NOMO-1 (cell line): ENCODE measurements at regions not wholly inside any gene's neighbourhood (a gene's known extent, or its start where the extent isn't known, plus 50 kb on each side); places are given as distances from the start of the nearest gene placed in this dataset.

ENCODE experiments used
- DNase-seq, 2 experiments: peaks; one replicate each; lab custom pipeline; 2025; ENCODE audit not compliant: unreplicated experiment in 2 of 2; lab: John Stamatoyannopoulos, UW

DNA sequence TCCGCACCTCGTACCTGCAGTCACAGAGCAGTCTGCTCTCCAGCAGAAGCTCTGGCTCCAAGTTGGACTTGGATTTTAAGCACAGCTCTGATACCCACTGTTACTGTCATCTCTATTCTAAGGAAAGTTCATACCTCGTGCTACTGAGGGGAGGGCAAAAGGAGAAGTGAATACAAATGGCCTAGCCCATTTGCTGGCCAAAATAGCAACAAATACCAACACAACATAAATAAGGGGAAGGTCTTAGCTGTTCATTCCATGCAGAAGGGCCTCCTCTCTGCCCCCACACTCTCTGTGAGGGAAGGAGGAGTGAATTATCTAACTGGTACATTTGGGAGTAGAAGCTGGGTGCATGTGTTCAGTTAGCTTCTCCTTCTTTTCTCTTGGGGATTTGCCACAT lies 739.4 kb upstream of the RAB6C start:
- no peak for DNase-seq

DNA sequence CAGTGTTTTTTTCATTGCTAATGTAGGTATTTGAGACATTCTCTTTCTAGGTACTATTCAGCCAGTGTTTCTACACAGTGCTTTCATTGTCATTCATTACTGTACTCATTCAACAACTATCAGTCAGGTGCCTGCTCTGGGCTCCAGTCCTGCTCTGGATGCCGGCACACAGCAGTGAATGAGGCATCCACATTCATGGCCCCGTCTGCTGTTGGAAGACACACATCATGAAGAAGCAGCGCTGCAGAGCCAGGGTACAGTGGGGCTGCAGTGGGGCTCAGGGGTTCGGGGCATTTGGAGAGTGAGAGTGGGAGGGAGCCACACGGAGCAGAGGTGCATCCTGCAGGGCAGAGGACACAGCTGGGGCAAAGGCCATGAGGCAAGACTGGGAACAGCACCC lies 737.2 kb upstream of the RAB6C start:
- DNase-seq: no peak

DNA sequence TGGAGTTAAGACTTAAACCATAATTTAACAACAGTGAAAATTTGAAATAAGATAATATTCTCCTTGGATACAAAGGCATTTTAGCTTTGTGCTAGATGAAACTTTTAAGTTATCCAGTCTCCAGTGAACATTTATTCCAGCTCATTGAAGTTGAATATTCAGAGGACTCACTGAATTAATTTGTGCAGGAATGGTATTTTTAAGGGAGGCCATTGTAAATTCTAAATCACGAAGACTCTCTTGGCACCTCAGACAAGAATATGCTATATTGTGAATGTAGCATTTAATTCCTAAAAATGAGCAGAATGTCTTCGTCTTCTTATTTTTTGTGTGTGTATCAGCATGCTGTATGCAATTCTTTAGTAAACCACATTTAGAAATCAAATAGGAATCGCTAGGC lies 731.7 kb upstream of the RAB6C start:
- no peak for DNase-seq

DNA sequence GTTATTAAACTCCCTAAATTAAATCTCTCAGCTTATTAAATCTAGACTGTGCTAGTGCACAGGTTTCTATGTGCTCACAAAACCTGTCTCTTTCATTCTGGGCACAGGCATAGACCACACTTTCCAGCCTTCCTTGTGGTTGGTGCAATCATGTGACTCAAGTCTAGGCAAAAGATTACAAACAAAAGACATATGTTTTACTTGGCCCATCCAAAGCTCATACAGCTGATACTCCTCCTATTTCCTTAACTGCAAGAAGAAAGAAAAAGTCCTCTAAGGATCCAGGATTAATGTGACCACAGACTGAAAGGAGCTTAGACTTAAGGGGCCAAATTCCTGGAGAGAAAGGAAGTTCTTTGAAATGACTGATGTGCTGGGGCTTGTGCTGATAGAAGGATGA lies 731.3 kb upstream of the RAB6C start:
- no peak for DNase-seq

DNA sequence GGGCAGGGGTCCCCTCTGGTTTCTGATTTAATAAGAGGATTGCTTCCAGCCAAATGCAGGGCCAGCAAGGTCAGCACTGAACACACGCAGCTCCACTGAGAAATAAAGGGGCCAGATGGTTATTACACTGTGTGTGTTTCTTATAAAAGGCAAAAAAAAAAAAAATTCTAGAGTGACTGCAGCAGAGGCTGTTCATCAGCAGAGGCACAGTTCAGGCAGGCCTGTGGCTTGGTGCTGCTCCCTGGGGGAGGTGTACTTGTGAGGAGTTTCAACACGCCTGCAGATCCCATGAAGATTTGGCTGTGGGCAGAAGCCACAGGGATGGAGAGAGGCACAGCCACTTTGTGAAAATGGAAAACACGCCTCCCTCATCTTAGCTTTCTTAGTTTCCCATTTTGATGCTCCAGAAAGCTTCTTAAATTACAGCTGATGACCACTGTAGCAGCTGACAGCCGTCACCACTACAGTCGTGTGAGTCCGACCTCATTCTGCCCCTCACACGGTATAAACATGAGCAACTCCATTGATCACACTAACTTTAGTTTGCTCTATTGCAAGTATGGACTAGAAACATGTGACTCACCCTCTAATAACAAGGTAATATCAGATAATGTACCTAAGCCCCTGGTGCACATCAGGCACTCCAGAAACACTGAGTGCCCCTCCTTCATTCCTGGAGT lies 726.5 kb upstream of the RAB6C start:
- DNase-seq: no peak

DNA sequence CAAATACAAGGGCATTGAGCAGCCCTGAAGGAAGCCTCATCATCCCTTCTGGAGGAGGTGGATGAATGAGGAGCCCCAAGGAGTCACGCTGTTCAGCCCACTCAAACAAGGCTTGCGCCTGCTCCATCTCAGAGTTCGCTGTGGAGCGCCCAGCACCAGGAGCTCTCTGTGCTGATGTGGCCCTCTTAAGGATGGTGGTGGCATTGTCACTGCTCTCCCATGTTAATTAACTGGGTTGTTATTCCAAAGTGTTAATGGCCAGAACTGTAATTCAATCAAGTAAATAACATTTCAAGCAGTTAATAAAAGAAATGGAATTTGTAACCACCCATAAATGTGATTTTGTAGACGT lies 726.0 kb upstream of the RAB6C start:
- peak in 1 of 2 experiments; percentile 0 for DNase-seq

DNA sequence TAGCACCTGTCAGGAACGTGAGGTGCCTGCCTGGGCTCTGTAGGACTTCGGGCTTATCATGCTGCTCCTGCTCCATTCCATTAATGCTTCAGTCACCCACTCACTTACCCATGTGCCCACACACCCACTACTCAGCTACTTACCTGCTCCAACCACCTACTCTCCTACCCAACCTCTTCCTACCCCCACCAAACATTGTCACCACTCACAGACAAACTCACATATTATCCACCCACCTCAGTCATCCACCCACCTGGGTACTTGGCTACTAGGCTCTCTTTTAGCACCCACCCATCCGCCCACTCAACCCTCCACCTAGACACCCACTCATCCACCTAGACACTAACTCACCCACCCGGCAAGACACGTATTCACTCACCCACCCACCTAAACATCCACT lies 724.7 kb upstream of the RAB6C start:
- DNase-seq: no peak

DNA sequence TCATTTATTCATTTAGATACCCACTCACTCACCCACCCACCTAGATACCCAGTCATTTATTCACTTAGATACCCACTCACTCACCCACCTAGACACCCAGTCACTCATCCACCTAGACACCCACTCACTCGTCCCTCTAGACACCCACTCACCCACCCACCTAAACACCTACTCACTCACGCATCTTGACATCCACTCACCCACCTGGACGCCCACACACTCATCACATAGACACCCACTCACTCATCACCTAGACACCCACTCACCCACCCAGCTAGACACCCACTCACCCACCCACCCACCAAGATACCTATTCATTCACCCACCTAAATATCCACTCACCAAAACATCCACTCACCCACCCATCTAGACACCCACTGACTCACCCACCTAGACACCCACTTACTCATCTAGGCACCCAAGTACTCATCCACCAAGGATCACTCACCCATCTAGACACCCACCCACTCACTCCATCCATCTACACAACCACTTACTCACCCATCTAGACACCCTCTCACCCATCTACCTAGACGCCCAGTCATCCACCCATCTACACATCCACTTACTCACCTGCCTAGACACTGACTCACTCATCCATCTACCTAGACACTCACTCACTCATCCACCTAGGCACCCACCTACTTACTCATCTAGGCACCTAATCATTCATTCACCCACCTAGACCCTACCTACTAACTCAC lies 723.7 kb upstream of the RAB6C start:
- no peak for DNase-seq

DNA sequence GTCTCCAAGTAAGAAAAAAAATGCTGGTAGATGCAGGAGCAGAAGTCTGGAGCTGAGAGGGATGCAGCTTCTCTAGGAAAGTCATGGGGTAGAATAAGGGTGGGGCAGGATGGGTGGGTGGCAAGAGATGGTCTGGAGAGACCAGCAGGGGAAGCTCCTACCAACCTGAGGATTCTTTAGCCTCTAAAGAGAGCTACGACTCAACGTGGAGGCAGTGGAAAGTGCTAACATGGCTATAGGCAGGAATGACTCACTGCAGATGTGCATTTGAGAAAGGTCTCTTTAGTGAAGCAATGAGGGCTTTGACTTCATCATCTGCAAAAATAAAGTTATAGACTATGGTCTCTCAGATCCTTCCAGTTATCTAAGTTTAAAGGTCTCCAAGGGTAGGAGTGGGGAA lies 722.8 kb upstream of the RAB6C start:
- DNase-seq: no peak

DNA sequence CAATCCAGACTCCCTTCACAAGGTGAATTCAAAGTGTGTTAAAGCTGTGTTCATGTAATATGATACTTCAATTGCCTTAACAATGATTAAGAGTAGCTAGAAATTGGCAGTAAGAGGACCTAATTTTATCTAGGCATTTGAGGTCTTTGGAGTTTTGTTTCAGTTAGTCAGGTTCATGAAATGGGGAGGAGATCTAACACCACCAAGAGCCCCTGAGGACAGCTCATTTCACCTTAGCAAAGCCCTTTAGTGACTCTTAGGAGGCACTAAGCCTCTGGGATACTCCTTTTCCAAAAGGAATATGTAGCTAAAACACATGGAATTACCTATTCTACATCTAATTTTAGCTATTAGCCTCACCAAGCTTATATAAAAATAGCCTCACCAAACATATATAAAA lies 716.5 kb upstream of the RAB6C start:
- DNase-seq: no peak

DNA sequence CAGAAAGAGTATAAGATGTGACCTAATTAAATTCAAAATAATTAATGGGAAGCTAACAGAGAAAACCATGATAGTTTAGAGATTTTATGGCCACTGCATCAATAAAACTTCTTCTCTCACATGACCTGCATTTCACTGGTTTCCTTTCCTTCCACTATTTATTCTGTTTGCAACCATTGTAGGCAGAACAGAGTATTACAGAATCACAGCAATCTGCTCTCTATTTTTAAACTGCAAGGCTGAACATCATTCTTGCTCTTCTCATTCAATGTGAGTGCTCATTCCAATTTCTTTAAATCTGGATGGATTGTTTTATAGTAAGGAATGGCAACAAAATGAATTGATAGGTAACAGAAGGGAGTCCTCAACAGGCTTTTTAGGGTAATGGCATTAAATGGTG lies 715.5 kb upstream of the RAB6C start:
- no peak for DNase-seq

DNA sequence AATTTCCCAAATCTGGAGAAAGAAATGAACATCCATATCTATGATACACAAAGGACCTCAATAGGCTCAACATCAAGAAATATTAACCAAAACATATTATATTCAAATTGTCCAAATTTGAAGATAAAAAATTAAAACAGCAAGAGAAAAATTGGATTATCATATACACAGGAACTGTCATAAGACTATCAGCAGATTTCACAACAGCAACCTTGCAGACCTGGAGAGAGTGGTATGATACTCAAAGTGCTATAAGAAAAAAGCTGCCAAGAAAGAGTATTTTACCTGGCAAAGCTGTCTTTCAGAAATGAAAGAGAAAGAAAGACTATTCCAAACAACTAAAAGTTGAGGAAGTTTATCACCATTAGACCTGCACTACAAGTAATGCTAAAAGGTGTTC lies 711.9 kb upstream of the RAB6C start:
- DNase-seq: no peak

DNA sequence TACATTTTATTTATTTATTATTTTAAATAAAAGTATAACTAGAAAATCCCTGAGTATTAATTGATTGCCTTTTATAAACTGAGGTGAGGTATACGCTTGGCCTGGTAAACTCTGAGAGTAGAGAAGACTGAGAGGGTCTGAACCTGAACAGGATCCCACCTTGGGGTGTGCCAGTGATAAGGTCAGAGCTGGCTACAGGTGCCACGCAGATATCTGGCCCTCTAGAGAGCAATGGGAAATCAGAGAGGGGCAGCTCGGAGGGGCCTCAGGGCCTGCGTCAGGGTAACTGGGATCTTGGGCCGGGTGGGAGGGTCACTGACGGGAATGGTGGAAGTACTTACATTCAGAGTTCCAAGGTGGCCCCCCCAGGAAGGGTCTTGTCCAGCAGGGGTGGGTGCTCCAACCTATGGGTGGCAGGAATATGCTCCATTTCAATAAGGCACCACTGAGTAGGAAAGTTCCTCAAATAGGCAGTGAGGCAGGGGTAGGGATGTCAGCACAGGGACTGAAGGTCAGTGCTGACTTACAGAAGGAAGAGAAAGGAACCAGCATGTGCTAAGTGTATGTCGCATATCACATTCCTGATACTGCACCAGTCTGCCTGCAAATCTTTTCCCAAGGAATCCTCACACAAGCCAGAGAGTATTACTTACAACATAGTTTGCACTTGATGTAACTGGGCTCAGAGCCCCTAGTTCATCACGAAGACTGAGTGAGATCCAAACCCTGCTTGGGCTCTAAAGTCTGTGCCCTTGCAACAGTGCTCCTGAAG lies 706.0 kb upstream of the RAB6C start:
- no peak for DNase-seq

DNA sequence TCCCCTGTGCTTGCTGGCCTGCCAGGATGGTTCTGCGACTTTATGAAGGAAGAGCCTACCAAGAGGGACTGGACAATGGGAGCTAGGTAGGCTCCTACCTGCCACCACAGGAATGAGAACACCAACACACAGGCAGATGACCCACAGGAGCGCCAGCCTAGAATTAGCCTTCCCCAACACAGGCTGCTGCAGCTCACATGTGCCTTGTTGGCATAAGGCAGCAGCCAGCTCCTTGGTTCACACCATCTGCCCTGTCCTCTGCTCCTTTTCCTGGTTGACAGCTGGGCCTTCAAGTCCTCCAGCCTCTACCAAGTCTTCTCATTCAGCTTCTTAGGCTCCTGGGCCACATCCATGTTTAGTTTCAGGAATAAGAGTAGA lies 705.4 kb upstream of the RAB6C start:
- DNase-seq: no peak

DNA sequence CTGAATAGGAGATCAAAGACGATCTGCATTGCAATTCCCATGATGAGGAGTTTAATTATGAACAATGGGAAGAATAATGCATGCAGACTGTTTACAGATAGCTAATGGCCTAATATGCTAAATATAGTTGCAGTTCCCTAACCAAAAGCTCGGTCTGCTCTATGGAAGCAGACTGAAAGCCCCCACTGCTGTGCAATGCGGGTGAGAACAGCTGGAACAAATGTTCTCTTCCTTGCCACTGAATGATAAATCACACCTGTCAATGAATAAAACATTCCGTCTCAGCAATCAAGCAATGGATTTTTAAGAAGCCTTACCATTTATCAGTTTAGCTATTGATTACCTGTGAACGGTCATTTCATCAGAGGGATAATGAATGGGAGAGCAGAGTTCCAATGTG lies 704.5 kb upstream of the RAB6C start:
- no peak for DNase-seq

DNA sequence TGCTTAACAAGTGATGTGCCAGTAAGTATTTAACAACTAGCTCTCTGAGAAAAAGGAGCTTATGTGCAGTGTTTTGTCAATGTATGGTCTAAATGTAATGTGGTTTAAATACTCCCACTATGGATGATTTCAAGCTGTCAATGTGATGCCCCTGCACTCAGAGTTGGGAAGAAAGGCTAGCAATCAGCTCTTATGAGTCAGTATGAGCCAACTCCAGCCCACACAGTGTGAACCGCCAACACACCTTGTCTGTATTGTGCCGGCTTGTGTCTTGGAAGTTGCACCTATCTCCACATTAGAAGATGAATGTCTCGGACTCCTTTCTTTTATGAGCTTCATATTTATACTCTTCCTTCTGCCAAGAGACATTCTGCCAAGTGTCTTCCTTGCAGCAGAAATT lies 703.8 kb upstream of the RAB6C start:
- DNase-seq: no peak

DNA sequence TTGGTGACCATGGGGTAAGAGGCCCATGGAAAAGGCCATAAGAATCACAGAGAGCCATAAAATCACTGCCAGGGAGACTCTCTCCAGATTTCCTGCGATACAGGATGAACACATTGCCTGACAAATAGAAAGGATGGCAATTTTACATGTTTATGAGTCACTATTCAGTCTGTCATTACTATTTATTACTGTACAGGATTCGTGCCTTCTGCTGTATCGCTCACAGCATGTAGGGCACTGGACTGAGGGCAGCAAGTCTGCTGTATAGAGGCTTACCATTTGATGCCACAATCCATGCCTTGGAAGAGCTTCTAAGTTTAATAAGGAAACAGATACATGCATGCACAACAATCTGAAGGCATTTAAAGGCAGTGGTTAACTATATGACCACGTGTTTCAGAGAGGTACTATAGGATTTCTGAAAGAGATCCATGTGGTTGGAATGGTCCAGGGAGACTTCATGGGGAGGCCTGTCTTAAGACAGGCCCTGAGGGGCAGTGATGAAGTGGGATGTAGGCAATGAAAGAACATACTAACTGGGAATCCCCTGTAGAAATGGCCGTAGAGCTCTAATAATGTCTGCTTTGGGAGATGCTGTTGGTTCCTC lies 702.4 kb upstream of the RAB6C start:
- no peak for DNase-seq

DNA sequence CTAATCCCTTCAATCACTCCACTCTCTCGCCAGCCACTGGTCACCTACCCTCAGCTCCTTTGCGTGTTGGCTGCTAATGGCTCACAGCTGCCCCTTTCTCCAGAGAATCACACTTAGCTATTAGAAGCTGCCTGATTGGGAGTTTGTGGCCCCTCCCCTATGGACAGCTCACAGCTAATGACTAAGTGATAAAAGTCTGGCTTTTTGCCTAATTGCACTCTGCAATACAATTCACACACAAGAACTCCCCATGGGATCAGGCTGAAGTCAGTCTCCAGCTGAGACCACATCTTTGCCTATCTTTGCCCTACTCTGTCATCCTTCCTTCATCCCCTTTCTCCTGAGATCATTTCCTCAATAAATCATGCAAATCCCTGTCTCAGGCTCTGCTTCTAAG lies 701.9 kb upstream of the RAB6C start:
- no peak for DNase-seq

DNA sequence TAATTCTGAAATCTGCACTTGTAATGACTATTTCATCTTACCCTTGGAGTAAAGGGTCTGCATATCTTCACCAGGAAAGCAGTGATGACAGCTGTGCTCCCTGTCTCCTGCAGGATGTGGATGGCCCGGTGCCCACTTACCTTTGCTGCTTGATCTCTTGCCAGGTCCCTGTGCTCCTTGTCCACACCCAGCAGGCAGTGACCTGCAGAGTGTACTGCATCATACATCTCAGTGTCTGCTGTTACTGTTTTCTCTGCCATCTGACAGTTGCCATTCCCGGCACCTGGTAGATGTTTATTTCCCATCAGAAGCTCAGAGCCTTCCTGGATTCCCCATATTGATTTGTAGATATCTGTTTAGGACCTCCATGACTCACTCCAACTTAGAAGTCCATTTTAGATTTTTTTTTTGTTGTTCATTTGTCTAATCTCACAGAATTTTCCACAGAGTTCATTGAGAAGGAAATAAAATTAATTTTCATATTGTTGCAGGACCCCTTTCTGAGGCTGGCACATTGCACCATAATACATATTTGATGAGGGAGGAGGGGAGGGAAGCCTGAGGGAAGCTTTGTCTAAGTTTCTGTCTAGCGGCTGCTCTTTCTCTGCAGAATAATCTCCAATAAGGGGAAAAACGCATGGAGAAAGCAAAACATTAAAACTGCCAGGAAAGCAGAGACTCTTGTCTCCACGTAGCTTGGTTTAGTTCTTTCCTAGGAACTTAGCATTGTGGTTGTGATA lies 697.5 kb upstream of the RAB6C start:
- DNase-seq: no peak

DNA sequence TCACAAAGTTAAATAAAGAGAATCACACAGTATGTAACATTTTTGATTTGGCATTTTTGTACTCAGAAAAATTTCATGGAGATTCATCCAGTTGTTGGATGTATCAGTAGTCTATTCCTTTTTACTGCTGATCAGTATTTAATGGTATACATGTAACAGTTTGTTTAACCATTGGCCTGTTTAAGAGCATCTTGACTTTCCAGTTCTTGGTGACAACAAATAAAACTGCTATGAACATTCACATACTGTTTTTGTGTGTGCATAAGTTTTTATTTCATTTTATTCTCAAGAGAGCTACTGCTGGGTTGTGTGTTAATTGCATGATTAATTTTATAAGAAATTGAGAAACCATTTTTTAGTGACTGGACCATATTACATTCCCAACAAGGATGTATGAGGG lies 694.5 kb upstream of the RAB6C start:
- no peak for DNase-seq

DNA sequence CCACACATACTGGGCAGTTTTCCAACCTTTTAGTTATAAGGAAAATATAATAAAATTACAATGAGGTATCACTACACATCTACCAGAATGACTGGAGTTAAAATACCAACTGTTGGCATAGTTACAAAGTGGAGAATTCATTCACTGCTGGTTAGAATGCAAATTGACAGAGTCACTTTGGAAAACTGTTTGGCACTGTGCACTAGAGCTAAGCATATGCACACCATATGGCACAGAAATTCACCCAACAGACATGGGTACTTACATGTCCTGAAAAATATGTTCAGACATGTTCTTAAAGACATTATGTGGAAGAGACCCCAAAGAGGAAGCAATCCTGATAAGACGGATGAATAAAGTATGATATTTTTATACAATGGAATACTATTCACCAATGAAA lies 686.1 kb upstream of the RAB6C start:
- DNase-seq: no peak
